ENCODE measurements at regions not wholly inside any gene's neighbourhood (a gene's known extent, or its start where the extent isn't known, plus 50 kb on each side); places are given as distances from the start of the nearest gene placed in this dataset.

- no peak for DNase-seq (ENCODE audit: low read depth)
These were observed 318.7 kb upstream of the IRX4 start for GRCh38 chr5:2201421-2201820.

GRCh38 chr5:2201011-2201410 is 318.3 kb upstream of the IRX4 start:
- no peak for DNase-seq (ENCODE audit: low read depth)

GRCh38 chr5:2200261-2200950 is 317.7 kb upstream of the IRX4 start:
- DNase-seq (ENCODE audit: low read depth): no peak

- DNase-seq (ENCODE audit: low read depth): no peak
These were observed 317.0 kb upstream of the IRX4 start for GRCh38 chr5:2199697-2200096.

- no peak for DNase-seq (ENCODE audit: low read depth)
These were observed 314.4 kb upstream of the IRX4 start for GRCh38 chr5:2196989-2197619.

GRCh38 chr5:2196416-2196815 is 313.7 kb upstream of the IRX4 start:
- DNase-seq (ENCODE audit: low read depth): no peak

GRCh38 chr5:2194949-2195348 is 312.2 kb upstream of the IRX4 start:
- DNase-seq (ENCODE audit: low read depth): no peak

GRCh38 chr5:2194236-2194555 is 311.5 kb upstream of the IRX4 start:
- DNase-seq (ENCODE audit: low read depth): no peak

GRCh38 chr5:2193542-2194235 is 311.0 kb upstream of the IRX4 start:
- DNase-seq (ENCODE audit: low read depth): no peak

- DNase-seq (ENCODE audit: low read depth): no peak
These were observed 310.4 kb upstream of the IRX4 start for GRCh38 chr5:2193142-2193541.

GRCh38 chr5:2192496-2192895 is 309.8 kb upstream of the IRX4 start:
- no peak for DNase-seq (ENCODE audit: low read depth)

GRCh38 chr5:2191972-2192371 is 309.2 kb upstream of the IRX4 start:
- DNase-seq (ENCODE audit: low read depth): no peak

- no peak for DNase-seq (ENCODE audit: low read depth)
These were observed 307.8 kb upstream of the IRX4 start for GRCh38 chr5:2190549-2190948.

- DNase-seq (ENCODE audit: low read depth): no peak
These were observed 305.9 kb upstream of the IRX4 start for GRCh38 chr5:2188661-2189060.

- no peak for DNase-seq (ENCODE audit: low read depth)
These were observed 305.4 kb upstream of the IRX4 start for GRCh38 chr5:2188137-2188536.

GRCh38 chr5:2187687-2188086 is 305.0 kb upstream of the IRX4 start:
- no peak for DNase-seq (ENCODE audit: low read depth)

- no peak for DNase-seq (ENCODE audit: low read depth)
These were observed 304.4 kb upstream of the IRX4 start for GRCh38 chr5:2187156-2187555.

- no peak for DNase-seq (ENCODE audit: low read depth)
These were observed 303.8 kb upstream of the IRX4 start for GRCh38 chr5:2186472-2187015.

GRCh38 chr5:2185646-2186471 is 303.1 kb upstream of the IRX4 start:
- no peak for DNase-seq (ENCODE audit: low read depth)

GRCh38 chr5:2184563-2185540 is 302.1 kb upstream of the IRX4 start:
- no peak for DNase-seq (ENCODE audit: low read depth)

GRCh38 chr5:2184026-2184366 is 301.3 kb upstream of the IRX4 start:
- no peak for DNase-seq (ENCODE audit: low read depth)
